WTC11 (cell line): ENCODE measurements at regions not wholly inside any gene's neighbourhood (a gene's known extent, or its start where the extent isn't known, plus 50 kb on each side); places are given as distances from the start of the nearest gene placed in this dataset.

Source experiments
- ATAC-seq: fragments of 200-7000 bp; cut with Tn5 transposase; 2 replicates; pipeline ENCODE4 v1.10.0; 2021; ENCODE audit warnings: mild to moderate bottlenecking, moderate library complexity
- CTCF ChIA-PET: fragments of 300-600 bp; sonication (Branson Sonifier 250); formaldehyde crosslinking; loops from one replicate; lab custom pipeline; 2021; ENCODE audit warnings: antibody characterized with exemption; lab: Charles Lee
- POLR2A ChIA-PET: fragments of 350-600 bp; sonication (Branson Sonifier 250); formaldehyde crosslinking; loops from one replicate; lab custom pipeline; 2021; ENCODE audit warnings: antibody characterized with exemption; lab: Charles Lee
- DNase-seq: peaks from one replicate; pipeline ENCODE4 v3.0.0; 2021; ENCODE audit warnings: low spot score
- H3K27ac Mint-ChIP-seq: 2 replicates; pipeline ENCODE4 v1.8.0; 2021; ENCODE audit warnings: mixed read lengths
- H3K27me3 Mint-ChIP-seq: 2 replicates; pipeline ENCODE4 v1.8.0; 2021; ENCODE audit warnings: low read depth, mild to moderate bottlenecking, moderate library complexity, mixed read lengths
- H3K36me3 Mint-ChIP-seq: 2 replicates; pipeline ENCODE4 v1.8.0; 2021; ENCODE audit warnings: mixed read lengths
- H3K4me1 Mint-ChIP-seq: 2 replicates; pipeline ENCODE4 v1.8.0; 2022; ENCODE audit warnings: mixed read lengths
- H3K4me3 Mint-ChIP-seq: 2 replicates; pipeline ENCODE4 v1.8.0; 2021; ENCODE audit warnings: mild to moderate bottlenecking, moderate library complexity, mixed read lengths
- H3K9me3 Mint-ChIP-seq: 2 replicates; pipeline ENCODE4 v1.8.0; 2021; ENCODE audit warnings: mixed read lengths
- ATF1 ChIP-seq: sonication (generic); formaldehyde crosslinking; IDR thresholded peaks from 2 replicates; pipeline ENCODE4 v1.8.1; 2023; ENCODE audit warnings: mild to moderate bottlenecking, moderate library complexity, missing genetic modification reagents
- CREB1 ChIP-seq: sonication (generic); formaldehyde crosslinking; IDR thresholded peaks from 2 replicates; pipeline ENCODE4 v1.8.0; 2023; ENCODE audit warnings: mild to moderate bottlenecking, missing genetic modification reagents
- ESRRA ChIP-seq: sonication (generic); formaldehyde crosslinking; IDR thresholded peaks from 2 replicates; pipeline ENCODE4 v1.8.1; 2022; ENCODE audit warnings: mild to moderate bottlenecking, missing genetic modification reagents, borderline replicate concordance
- IRF2 ChIP-seq: sonication (generic); formaldehyde crosslinking; IDR thresholded peaks from 2 replicates; pipeline ENCODE4 v1.8.0; 2022; ENCODE audit warnings: low read depth, missing genetic modification reagents, borderline replicate concordance
- MXD4 ChIP-seq: fragments of 250-450 bp; sonication (Bioruptor Pico); IDR thresholded peaks from 2 replicates; pipeline ENCODE4 v1.8.0; 2021; ENCODE audit warnings: mild to moderate bottlenecking, moderate library complexity, borderline replicate concordance
- MYBL2 ChIP-seq: sonication (generic); formaldehyde crosslinking; IDR thresholded peaks from 2 replicates; pipeline ENCODE4 v1.8.1; 2023; ENCODE audit warnings: mild to moderate bottlenecking, moderate library complexity, missing genetic modification reagents
- SMAD4 ChIP-seq: sonication (generic); formaldehyde crosslinking; IDR thresholded peaks from 2 replicates; pipeline ENCODE4 v1.8.0; 2022; ENCODE audit warnings: mild to moderate bottlenecking, missing genetic modification reagents
- TEAD4 ChIP-seq: sonication (generic); formaldehyde crosslinking; IDR thresholded peaks from 2 replicates; pipeline ENCODE4 v1.8.0; 2022; ENCODE audit warnings: mild to moderate bottlenecking, missing genetic modification reagents
- TP53 ChIP-seq: sonication (generic); formaldehyde crosslinking; IDR thresholded peaks from 2 replicates; pipeline ENCODE4 v1.8.1; 2023; ENCODE audit warnings: mild to moderate bottlenecking, missing genetic modification reagents
- ZNF121 ChIP-seq: sonication (generic); formaldehyde crosslinking; IDR thresholded peaks from 2 replicates; pipeline ENCODE4 v1.8.0; 2023; ENCODE audit warnings: missing genetic modification reagents
- ZNF138 ChIP-seq: sonication (generic); formaldehyde crosslinking; conservative IDR thresholded peaks from 2 replicates; pipeline ENCODE4 v1.8.1; 2022; ENCODE audit warnings: mild to moderate bottlenecking, moderate library complexity, missing genetic modification reagents
- ZNF219 ChIP-seq: sonication (generic); formaldehyde crosslinking; IDR thresholded peaks from 2 replicates; pipeline ENCODE4 v1.8.0; 2023; ENCODE audit warnings: missing genetic modification reagents, mild to moderate bottlenecking, borderline replicate concordance
- ZNF232 ChIP-seq: sonication (generic); formaldehyde crosslinking; IDR thresholded peaks from 2 replicates; pipeline ENCODE4 v1.8.0; 2022; ENCODE audit warnings: mild to moderate bottlenecking, missing genetic modification reagents
- ZNF263 ChIP-seq: sonication (generic); formaldehyde crosslinking; IDR thresholded peaks from 2 replicates; pipeline ENCODE4 v1.8.1; 2022; ENCODE audit warnings: low read depth, mild to moderate bottlenecking, moderate library complexity, missing genetic modification reagents
- ZNF416 ChIP-seq: fragments of 250-450 bp; sonication (Bioruptor Pico); IDR thresholded peaks from 2 replicates; pipeline ENCODE4 v1.9.0; 2021; ENCODE audit warnings: mild to moderate bottlenecking, inconsistent platforms
- TF ChIP-seq, protein P1 (sequence below): sonication (generic); formaldehyde crosslinking; IDR thresholded peaks from 2 replicates; pipeline ENCODE4 v1.8.0; 2022; ENCODE audit warnings: mild to moderate bottlenecking, missing genetic modification reagents
- TF ChIP-seq, protein P2 (sequence below): fragments of 250-450 bp; sonication (Bioruptor Pico); conservative IDR thresholded peaks from 2 replicates; pipeline ENCODE4 v1.9.0; 2021; ENCODE audit warnings: mild to moderate bottlenecking
- TF ChIP-seq, protein P3 (sequence below): fragments of 250-450 bp; sonication (Bioruptor Pico); IDR thresholded peaks from 2 replicates; pipeline ENCODE4 v1.9.0; 2021; ENCODE audit warnings: mild to moderate bottlenecking
- TF ChIP-seq, protein P4 (sequence below): sonication (generic); formaldehyde crosslinking; IDR thresholded peaks from 2 replicates; pipeline ENCODE4 v1.8.1; 2023; ENCODE audit warnings: mild to moderate bottlenecking, missing genetic modification reagents
- TF ChIP-seq, protein P5 (sequence below): fragments of 250-450 bp; sonication (Bioruptor Pico); IDR thresholded peaks from 2 replicates; pipeline ENCODE4 v1.8.0; 2021; ENCODE audit warnings: mild to moderate bottlenecking
- TF ChIP-seq, protein P6 (sequence below): fragments of 250-450 bp; sonication (Bioruptor Pico); IDR thresholded peaks from 2 replicates; pipeline ENCODE4 v1.9.0; 2021; ENCODE audit warnings: moderate library complexity, mild to moderate bottlenecking, inconsistent platforms, borderline replicate concordance
- TF ChIP-seq, protein P7 (sequence below): sonication (generic); formaldehyde crosslinking; conservative IDR thresholded peaks from 2 replicates; pipeline ENCODE4 v1.8.1; 2022; ENCODE audit warnings: mild to moderate bottlenecking, missing genetic modification reagents
- TF ChIP-seq, protein P8 (sequence below): sonication (generic); formaldehyde crosslinking; IDR thresholded peaks from 2 replicates; pipeline ENCODE4 v1.8.1; 2023; ENCODE audit warnings: mild to moderate bottlenecking, missing genetic modification reagents, borderline replicate concordance
- TF ChIP-seq, protein P9 (sequence below): sonication (generic); formaldehyde crosslinking; IDR thresholded peaks from 2 replicates; pipeline ENCODE4 v1.8.1; 2023; ENCODE audit warnings: mild to moderate bottlenecking, missing genetic modification reagents

DNA sequence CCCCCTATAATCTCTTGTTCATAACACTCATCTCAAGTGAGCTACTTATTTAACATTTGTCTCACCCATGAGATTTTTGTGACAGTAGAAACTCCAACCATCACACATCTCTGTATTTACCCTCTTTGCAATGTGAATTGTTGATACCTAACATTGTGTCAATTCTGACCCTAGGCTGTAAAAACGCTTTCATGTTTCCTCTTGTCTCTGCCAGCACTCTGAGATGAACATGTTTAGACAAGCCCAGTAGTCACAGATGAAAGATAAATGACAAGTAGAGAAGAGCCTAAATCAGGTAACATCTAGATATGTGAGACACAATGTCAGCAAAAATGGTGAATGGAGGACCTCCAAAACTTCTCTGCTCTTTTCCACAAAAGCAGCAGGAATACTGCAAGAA is 1254.5 kb upstream of the GOT2 start:
- peaks cover 8% of the 10 kb centered on the region for H3K4me1 Mint-ChIP-seq
- H3K27me3 Mint-ChIP-seq, result no peaks in the 10 kb centered on the region; the same call in 1 of the 2 replicates
- peaks cover 22% of the 10 kb centered on the region for H3K36me3 Mint-ChIP-seq
- ATAC-seq (no peak), DNase-seq (no peak)
- ChIA-PET POLR2A (no interaction called here), CTCF (no interaction called here)
- H3K27ac Mint-ChIP-seq, result no peak overlapping the region
- H3K9me3 Mint-ChIP-seq, result peaks cover 66% of the 10 kb centered on the region
- TF ChIP-seq SMAD4 (CRISPR knock-in tag) (no peak), IRF2 (no peak), ZNF263 (no peak), ZNF219 (CRISPR knock-in tag) (no peak), MXD4 (CRISPR knock-in tag) (no peak), ZNF232 (CRISPR knock-in tag) (no peak)
- TF ChIP-seq, protein P1, sequence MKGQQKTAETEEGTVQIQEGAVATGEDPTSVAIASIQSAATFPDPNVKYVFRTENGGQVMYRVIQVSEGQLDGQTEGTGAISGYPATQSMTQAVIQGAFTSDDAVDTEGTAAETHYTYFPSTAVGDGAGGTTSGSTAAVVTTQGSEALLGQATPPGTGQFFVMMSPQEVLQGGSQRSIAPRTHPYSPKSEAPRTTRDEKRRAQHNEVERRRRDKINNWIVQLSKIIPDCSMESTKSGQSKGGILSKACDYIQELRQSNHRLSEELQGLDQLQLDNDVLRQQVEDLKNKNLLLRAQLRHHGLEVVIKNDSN (CRISPR knock-in tag), result no peak
- TF ChIP-seq, protein P2, sequence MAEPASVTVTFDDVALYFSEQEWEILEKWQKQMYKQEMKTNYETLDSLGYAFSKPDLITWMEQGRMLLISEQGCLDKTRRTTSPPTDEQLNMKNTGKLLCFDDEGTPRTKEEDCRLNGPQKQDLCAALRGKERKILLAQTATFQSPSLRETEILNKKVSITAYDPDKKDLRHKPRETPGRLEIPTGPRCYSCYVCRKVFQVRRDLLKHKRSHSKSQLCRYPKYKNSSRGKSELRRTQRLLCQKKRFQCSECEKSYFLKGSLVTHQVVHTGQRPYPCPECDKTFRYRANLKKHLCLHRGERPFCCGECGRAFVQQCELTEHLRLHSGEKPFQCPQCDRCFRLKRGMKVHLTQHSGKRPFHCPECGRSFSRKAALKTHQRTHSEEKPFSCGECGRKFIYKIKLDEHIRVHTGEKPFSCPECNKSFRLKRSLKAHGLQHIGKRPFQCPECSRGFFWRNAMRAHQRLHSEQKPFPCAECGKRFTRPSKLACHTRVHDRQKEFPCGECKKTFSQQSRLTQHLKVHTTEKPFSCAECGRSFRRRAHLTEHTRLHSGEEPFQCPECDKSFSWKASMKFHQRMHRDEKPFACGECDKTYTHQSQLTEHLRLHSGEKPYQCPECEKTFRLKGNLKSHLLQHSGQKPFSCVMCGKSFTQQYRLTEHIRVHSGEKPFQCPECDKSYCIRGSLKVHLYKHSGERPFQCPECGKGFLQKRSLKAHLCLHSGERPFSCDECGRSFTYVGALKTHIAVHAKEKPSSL (CRISPR knock-in tag), result no peak
- TF ChIP-seq, protein P3, sequence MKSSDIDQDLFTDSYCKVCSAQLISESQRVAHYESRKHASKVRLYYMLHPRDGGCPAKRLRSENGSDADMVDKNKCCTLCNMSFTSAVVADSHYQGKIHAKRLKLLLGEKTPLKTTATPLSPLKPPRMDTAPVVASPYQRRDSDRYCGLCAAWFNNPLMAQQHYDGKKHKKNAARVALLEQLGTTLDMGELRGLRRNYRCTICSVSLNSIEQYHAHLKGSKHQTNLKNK, result no peak
- TF ChIP-seq, protein P4, sequence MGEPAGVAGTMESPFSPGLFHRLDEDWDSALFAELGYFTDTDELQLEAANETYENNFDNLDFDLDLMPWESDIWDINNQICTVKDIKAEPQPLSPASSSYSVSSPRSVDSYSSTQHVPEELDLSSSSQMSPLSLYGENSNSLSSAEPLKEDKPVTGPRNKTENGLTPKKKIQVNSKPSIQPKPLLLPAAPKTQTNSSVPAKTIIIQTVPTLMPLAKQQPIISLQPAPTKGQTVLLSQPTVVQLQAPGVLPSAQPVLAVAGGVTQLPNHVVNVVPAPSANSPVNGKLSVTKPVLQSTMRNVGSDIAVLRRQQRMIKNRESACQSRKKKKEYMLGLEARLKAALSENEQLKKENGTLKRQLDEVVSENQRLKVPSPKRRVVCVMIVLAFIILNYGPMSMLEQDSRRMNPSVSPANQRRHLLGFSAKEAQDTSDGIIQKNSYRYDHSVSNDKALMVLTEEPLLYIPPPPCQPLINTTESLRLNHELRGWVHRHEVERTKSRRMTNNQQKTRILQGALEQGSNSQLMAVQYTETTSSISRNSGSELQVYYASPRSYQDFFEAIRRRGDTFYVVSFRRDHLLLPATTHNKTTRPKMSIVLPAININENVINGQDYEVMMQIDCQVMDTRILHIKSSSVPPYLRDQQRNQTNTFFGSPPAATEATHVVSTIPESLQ (CRISPR knock-in tag), result no peak
- H3K4me3 Mint-ChIP-seq, result no peak overlapping the region

DNA sequence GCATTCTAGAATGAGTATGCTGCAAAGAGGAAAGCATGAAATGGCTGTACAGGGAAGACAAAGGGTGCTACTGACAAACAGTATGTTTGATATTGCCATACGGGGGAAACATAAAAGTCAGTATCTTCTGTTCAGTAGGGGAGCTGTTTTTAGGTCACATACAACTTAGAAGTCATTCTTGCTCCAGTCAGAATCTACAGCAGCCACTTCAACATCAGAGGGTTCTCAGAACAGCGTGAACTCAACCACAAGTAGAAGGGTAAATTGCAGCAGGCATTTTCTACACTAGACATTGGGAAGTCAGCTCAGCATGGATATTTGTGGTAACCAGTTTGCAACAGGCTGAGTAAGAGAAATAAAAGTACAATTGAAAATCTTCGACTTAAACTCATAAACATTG is 1241.8 kb upstream of the GOT2 start:
- TF ChIP-seq, protein P5, sequence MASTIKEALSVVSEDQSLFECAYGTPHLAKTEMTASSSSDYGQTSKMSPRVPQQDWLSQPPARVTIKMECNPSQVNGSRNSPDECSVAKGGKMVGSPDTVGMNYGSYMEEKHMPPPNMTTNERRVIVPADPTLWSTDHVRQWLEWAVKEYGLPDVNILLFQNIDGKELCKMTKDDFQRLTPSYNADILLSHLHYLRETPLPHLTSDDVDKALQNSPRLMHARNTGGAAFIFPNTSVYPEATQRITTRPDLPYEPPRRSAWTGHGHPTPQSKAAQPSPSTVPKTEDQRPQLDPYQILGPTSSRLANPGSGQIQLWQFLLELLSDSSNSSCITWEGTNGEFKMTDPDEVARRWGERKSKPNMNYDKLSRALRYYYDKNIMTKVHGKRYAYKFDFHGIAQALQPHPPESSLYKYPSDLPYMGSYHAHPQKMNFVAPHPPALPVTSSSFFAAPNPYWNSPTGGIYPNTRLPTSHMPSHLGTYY (CRISPR knock-in tag), result no peak
- no peak for TF ChIP-seq ZNF232 (CRISPR knock-in tag)
- TF ChIP-seq ZNF138 (CRISPR knock-in tag), result no peak
- TF ChIP-seq CREB1 (CRISPR knock-in tag), result no peak
- TF ChIP-seq, protein P6, sequence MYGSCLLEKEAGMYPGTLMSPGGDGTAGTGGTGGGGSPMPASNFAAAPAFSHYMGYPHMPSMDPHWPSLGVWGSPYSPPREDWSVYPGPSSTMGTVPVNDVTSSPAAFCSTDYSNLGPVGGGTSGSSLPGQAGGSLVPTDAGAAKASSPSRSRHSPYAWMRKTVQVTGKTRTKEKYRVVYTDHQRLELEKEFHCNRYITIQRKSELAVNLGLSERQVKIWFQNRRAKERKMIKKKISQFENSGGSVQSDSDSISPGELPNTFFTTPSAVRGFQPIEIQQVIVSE (CRISPR knock-in tag), result no peak
- TF ChIP-seq MXD4 (CRISPR knock-in tag), result no peak
- TF ChIP-seq, protein P7, sequence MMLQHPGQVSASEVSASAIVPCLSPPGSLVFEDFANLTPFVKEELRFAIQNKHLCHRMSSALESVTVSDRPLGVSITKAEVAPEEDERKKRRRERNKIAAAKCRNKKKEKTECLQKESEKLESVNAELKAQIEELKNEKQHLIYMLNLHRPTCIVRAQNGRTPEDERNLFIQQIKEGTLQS (CRISPR knock-in tag), result no peak
- TF ChIP-seq ESRRA (CRISPR knock-in tag), result no peak
- TF ChIP-seq TEAD4 (CRISPR knock-in tag), result no peak
- TF ChIP-seq ATF1, result no peak
- TF ChIP-seq TP53 (CRISPR knock-in tag), result no peak
- TF ChIP-seq ZNF416 (CRISPR knock-in tag), result no peak
- no peak for TF ChIP-seq ZNF121
- TF ChIP-seq, protein P8, sequence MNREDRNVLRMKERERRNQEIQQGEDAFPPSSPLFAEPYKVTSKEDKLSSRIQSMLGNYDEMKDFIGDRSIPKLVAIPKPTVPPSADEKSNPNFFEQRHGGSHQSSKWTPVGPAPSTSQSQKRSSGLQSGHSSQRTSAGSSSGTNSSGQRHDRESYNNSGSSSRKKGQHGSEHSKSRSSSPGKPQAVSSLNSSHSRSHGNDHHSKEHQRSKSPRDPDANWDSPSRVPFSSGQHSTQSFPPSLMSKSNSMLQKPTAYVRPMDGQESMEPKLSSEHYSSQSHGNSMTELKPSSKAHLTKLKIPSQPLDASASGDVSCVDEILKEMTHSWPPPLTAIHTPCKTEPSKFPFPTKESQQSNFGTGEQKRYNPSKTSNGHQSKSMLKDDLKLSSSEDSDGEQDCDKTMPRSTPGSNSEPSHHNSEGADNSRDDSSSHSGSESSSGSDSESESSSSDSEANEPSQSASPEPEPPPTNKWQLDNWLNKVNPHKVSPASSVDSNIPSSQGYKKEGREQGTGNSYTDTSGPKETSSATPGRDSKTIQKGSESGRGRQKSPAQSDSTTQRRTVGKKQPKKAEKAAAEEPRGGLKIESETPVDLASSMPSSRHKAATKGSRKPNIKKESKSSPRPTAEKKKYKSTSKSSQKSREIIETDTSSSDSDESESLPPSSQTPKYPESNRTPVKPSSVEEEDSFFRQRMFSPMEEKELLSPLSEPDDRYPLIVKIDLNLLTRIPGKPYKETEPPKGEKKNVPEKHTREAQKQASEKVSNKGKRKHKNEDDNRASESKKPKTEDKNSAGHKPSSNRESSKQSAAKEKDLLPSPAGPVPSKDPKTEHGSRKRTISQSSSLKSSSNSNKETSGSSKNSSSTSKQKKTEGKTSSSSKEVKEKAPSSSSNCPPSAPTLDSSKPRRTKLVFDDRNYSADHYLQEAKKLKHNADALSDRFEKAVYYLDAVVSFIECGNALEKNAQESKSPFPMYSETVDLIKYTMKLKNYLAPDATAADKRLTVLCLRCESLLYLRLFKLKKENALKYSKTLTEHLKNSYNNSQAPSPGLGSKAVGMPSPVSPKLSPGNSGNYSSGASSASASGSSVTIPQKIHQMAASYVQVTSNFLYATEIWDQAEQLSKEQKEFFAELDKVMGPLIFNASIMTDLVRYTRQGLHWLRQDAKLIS, result no peak
- TF ChIP-seq, protein P9, sequence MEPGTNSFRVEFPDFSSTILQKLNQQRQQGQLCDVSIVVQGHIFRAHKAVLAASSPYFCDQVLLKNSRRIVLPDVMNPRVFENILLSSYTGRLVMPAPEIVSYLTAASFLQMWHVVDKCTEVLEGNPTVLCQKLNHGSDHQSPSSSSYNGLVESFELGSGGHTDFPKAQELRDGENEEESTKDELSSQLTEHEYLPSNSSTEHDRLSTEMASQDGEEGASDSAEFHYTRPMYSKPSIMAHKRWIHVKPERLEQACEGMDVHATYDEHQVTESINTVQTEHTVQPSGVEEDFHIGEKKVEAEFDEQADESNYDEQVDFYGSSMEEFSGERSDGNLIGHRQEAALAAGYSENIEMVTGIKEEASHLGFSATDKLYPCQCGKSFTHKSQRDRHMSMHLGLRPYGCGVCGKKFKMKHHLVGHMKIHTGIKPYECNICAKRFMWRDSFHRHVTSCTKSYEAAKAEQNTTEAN (CRISPR knock-in tag), result no peak
- no peak for TF ChIP-seq MYBL2 (CRISPR knock-in tag)
- Mint-ChIP-seq H3K9me3 (peaks cover 22% of the 10 kb centered on the region), H3K4me3 (no peak overlapping the region), H3K4me1 (peaks cover 8% of the 10 kb centered on the region), H3K36me3 (peaks cover 12% of the 10 kb centered on the region), H3K27ac (no peak overlapping the region), H3K27me3 (no peaks in the 10 kb centered on the region)
- ATAC-seq, result no peak
- POLR2A ChIA-PET, result no interaction called here
- no peak for DNase-seq
- CTCF ChIA-PET, result no interaction called here
